OCI-LY7 (cell line): ENCODE measurements at regions not wholly inside any gene's neighbourhood (a gene's known extent, or its start where the extent isn't known, plus 50 kb on each side); places are given as distances from the start of the nearest gene placed in this dataset. TPM values are rescaled to one million over a fixed set of nuclear protein-coding genes. Genes with fewer than 3 reads are reported as not detected.

Experiments
- small RNA-seq: library from RNA; depleted of rRNA; stranded (forward); fragments of <200 nt; gene quantifications from one replicate; pipeline ENCODE3, GENCODE V24; 2014

Small RNA genes lying in the stretch of these regions (small RNA-seq; reads per million reads assigned to genes)
- gene RN7SL659P (not detected), gene RNA5SP293 (not detected), gene RNU6-1064P (not detected), gene RNU6-996P (not detected)
